Fibroblast of lung (primary cell): ENCODE measurements at regions not wholly inside any gene's neighbourhood (a gene's known extent, or its start where the extent isn't known, plus 50 kb on each side); places are given as distances from the start of the nearest gene placed in this dataset.

Experiments used
- DNase-seq, 2 donors: peaks; one replicate each; pipeline versions ENCODE4 v3.0.0 to v3.0.0-alpha.2; 2010; ENCODE audit warnings: low read depth in 2 of 2
- H2AFZ ChIP-seq: 2 replicates; pipeline ENCODE4 v1.5.1; 2012; ENCODE audit warnings: low read length, control low read depth, inconsistent platforms
- H3K27ac ChIP-seq: 2 replicates; pipeline ENCODE4 v1.5.1; 2011; ENCODE audit warnings: low read length, control low read depth; ENCODE audit not compliant: insufficient read depth
- H3K27me3 ChIP-seq: 2 replicates; pipeline ENCODE4 v1.5.1; 2011; ENCODE audit warnings: mild to moderate bottlenecking, low read length; ENCODE audit not compliant: control insufficient read depth, insufficient read depth
- H3K36me3 ChIP-seq: 2 replicates; pipeline ENCODE4 v1.5.1; 2011; ENCODE audit warnings: low read length; ENCODE audit not compliant: control insufficient read depth, insufficient read depth
- H3K4me1 ChIP-seq: 2 replicates; pipeline ENCODE4 v1.5.1; 2011; ENCODE audit warnings: low read length; ENCODE audit not compliant: control insufficient read depth, insufficient read depth; ENCODE audit errors: extremely low read depth
- H3K4me2 ChIP-seq: 2 replicates; pipeline ENCODE4 v1.5.1; 2011; ENCODE audit warnings: low read length, control low read depth; ENCODE audit not compliant: insufficient read depth; ENCODE audit errors: extremely low read depth
- H3K4me3 ChIP-seq, 4 experiments: fragments of 200-600 bp in 1 of 4; sonication (generic) in 1 of 4; replicated peaks in 1 of 4; 2 replicates each; pipeline ENCODE4 v1.5.1; 2011 to 2016; ENCODE audit warnings: low read length in 4 of 4, low read depth in 3 of 4, mild to moderate bottlenecking in 3 of 4, control low read depth in 2 of 4, inconsistent platforms in 1 of 4, mixed read lengths in 1 of 4; ENCODE audit not compliant: insufficient read depth in 1 of 4; ENCODE audit errors: control extremely low read depth in 1 of 4
- H3K79me2 ChIP-seq: 2 replicates; pipeline ENCODE4 v1.5.1; 2012; ENCODE audit warnings: mild to moderate bottlenecking, low read length, inconsistent platforms; ENCODE audit not compliant: control insufficient read depth, insufficient read depth
- H3K9ac ChIP-seq: 2 replicates; pipeline ENCODE4 v1.5.1; 2011; ENCODE audit warnings: mild to moderate bottlenecking, low read length, control low read depth; ENCODE audit not compliant: insufficient read depth
- H3K9me3 ChIP-seq: 2 replicates; pipeline ENCODE4 v1.5.1; 2012; ENCODE audit warnings: low read depth, low read length; ENCODE audit not compliant: control insufficient read depth, insufficient read depth
- H4K20me1 ChIP-seq: 2 replicates; pipeline ENCODE4 v1.5.1; 2011; ENCODE audit warnings: low read length; ENCODE audit not compliant: control insufficient read depth, insufficient read depth; ENCODE audit errors: extremely low read depth
- CTCF ChIP-seq, 2 donors: IDR thresholded peaks in 1 of 2; conservative IDR thresholded peaks in 1 of 2; 1 replicate in 1 of 2; 2 replicates in 1 of 2; pipeline ENCODE4 v1.5.1; 2011 to 2012; ENCODE audit warnings: low read length in 2 of 2, control low read depth in 1 of 2, inconsistent platforms in 1 of 2, low read depth in 1 of 2, mild to moderate bottlenecking in 1 of 2
- EZH2 ChIP-seq: IDR thresholded peaks from 2 replicates; pipeline ENCODE4 v1.5.1; 2012; ENCODE audit warnings: low read length, control low read depth, mild to moderate bottlenecking; ENCODE audit errors: missing control alignments

GRCh38 chr5:9922719-9923118, 292.6 kb upstream of the TAS2R1 start:
- no peak overlapping the region for H3K4me3 ChIP-seq
- H3K79me2 ChIP-seq, result no peaks in the 10 kb centered on the region
- H3K9me3 ChIP-seq, result no peaks in the 10 kb centered on the region
- TF ChIP-seq CTCF (conservative IDR thresholded peaks at IDR 0.05 in 1 of 2, IDR thresholded peaks at IDR 0.05 in 1 of 2; ENCODE audit: low read depth in 1 of 2, low read length in 2 of 2) (peak; percentile 19 to 33), EZH2 (no peak)
- no peaks in the 10 kb centered on the region for H4K20me1 ChIP-seq
- DNase-seq, result no peak
- H2AFZ ChIP-seq, result no peak overlapping the region
- H3K27me3 ChIP-seq, result no peaks in the 10 kb centered on the region
- H3K4me1 ChIP-seq, result peaks cover 7% of the 10 kb centered on the region
- H3K4me2 ChIP-seq, result no peak overlapping the region
- H3K27ac ChIP-seq, result no peak overlapping the region
- H3K36me3 ChIP-seq, result no peaks in the 10 kb centered on the region
- H3K9ac ChIP-seq, result no peak overlapping the region

DNA sequence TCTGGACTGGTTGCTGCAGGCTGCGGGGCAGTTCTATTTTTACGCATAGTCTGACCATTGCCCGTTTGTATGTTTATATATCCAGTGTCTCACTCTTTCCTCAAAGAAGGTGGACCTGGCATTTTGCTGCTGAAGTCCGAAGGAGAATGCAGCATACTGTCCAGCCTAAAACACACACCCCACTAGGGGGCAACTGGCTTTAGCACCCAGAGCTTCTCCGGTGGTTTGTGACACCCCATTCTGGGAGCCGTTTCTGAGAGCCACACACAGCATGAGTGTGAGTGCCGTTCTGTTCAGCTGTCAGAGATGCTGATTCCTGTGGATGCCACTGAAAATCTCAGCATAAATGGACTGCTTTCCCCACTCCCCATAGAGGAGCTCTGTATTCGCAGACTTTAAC, 290.5 kb upstream of the TAS2R1 start:
- no peaks in the 10 kb centered on the region for H3K9me3 ChIP-seq
- no peaks in the 10 kb centered on the region for H4K20me1 ChIP-seq
- no peaks in the 10 kb centered on the region for H3K27me3 ChIP-seq
- no peak overlapping the region for H3K4me3 ChIP-seq
- no peak overlapping the region for H3K9ac ChIP-seq
- H3K79me2 ChIP-seq, result no peaks in the 10 kb centered on the region
- H3K27ac ChIP-seq, result no peak overlapping the region
- no peak for DNase-seq
- H3K4me1 ChIP-seq, result peaks cover 2% of the 10 kb centered on the region
- no peaks in the 10 kb centered on the region for H3K36me3 ChIP-seq
- no peak for TF ChIP-seq EZH2
- TF ChIP-seq CTCF (conservative IDR thresholded peaks at IDR 0.05 in 1 of 2, IDR thresholded peaks at IDR 0.05 in 1 of 2; ENCODE audit: low read depth in 1 of 2, low read length in 2 of 2), result no peak
- H2AFZ ChIP-seq, result no peak overlapping the region
- H3K4me2 ChIP-seq, result no peak overlapping the region

DNA sequence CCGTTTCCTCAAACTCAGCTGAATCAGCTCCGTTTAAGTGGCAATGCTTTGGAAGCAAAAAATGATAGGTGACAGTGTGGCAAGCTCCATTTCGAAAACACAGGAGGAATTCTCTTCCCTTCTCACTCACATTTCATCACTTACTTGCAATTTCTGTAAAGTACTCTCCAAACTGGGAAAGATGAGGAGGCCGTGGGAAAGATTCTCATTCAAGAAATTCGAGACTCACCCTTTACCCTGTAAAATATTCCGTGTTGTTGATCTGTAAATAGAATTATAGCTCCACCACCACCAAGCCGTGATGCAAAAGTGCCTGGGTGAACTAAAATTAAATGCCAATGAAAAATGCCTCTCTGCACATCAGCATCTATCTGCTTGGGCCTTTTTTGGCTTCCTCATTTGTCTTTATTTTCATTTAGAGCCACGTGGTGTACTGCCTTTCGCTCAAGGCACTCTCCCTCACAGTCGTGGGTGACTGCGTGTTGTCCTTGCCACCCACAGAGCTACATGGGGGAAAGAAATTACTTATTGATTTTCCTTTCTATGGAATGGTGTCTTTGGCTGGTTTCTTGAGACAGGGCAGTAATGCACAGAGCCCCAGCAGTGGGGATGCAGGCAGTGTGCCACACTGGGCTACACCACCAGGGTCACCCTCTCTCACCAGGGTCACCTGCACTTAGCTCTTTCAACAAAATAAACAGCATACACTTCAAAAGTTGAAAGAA, 289.3 kb upstream of the TAS2R1 start:
- no peak for DNase-seq
- H3K4me1 ChIP-seq, result no peaks in the 10 kb centered on the region
- H3K9ac ChIP-seq, result no peak overlapping the region
- TF ChIP-seq CTCF (conservative IDR thresholded peaks at IDR 0.05 in 1 of 2, IDR thresholded peaks at IDR 0.05 in 1 of 2; ENCODE audit: low read depth in 1 of 2, low read length in 2 of 2) (no peak), EZH2 (no peak)
- no peak overlapping the region for H2AFZ ChIP-seq
- H3K27me3 ChIP-seq, result no peaks in the 10 kb centered on the region
- no peaks in the 10 kb centered on the region for H3K79me2 ChIP-seq
- H4K20me1 ChIP-seq, result no peaks in the 10 kb centered on the region
- H3K36me3 ChIP-seq, result no peaks in the 10 kb centered on the region
- H3K9me3 ChIP-seq, result no peaks in the 10 kb centered on the region
- no peak overlapping the region for H3K4me3 ChIP-seq
- H3K27ac ChIP-seq, result no peak overlapping the region
- H3K4me2 ChIP-seq, result no peak overlapping the region
